ENCODE measurements at regions not wholly inside any gene's neighbourhood (a gene's known extent, or its start where the extent isn't known, plus 50 kb on each side); places are given as distances from the start of the nearest gene placed in this dataset.
"Not testable (repeated sequence)": the region's sequence is repeated elsewhere in the genome, so short reads cannot be mapped to it uniquely, and the experiment has no call there.

DNA sequence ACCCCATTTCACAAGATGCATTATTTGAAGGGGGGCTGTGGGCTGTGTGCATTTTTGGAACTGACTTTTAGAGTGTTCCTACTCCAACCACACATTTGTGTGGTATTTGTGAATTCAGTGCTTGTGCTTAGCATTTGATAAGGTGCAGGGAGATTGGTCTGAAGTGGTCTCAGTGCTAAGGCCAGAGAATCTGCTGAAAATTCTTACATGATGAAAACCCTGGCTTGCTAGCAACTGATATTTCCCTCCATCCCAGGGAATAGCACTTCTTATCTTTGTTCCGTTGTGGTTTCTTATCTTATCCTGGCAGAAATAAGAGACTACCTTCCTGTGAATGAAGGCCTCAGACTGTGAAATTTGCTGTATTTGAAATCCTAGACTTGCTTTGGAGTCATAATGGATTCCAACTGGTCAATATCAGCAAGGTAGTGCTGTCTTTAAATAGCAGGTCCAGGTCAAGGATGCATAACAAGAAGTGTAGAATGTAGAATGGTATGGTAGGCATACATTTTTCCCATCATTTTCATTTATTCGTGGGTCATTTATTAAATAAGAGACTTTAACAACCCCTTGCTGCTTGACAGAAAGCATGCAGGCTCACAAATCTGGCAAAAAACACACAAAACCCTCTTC, 986.9 kb downstream of the REEP3 start:
- DNase-seq = no peak

DNA sequence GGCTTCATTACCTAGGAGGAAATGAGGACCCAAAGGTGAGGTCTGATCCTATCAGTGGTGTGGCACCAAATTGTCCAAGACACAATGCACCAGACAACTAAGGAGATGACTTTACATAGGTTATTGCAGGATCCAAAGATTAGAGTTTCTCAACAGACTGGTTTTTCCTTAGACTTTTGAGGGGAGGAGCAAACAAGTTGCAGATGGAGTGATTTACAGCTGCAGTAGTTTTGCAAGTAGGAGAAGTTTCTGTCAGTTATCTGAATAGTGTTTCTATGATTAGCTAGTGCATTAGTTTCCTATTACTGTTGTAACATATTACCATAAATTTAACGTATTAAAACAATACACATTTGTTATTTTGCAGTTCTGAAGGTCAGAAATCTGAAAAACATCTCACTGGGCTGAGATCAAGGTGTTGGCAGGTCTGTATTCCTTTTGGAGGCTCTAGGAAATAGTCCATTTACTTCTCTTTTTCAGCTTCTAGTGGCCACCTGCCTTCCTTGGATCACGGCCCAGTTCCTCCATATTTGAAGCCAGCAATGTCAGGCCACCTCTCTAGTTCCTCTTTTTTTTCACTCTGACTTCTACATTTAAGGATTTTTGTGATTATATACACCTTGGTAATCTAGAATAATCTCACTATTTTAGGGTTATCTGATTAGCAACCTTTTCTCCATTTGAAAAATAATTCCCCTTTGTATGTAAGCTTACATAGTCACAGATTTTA, 994.9 kb downstream of the REEP3 start:
- DNase-seq = no peak

DNA sequence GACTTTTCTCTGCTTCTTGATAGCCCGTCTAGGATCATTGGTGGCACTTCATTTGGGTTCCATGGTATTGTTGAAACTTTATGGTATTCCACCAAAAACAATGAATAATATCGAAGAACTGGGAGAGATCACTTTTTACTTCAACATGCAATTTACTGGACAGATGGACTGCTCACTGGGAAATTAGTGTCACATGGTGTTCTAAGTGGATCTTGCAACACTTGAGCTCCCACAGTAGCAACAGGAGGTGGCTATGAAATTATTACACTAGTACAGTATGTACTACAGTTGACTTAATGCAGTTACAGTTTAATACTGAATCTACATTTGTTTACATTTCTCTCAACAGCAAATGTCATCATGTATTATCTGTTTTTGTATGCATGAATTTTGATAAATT, 997.3 kb downstream of the REEP3 start:
- DNase-seq = no peak

DNA sequence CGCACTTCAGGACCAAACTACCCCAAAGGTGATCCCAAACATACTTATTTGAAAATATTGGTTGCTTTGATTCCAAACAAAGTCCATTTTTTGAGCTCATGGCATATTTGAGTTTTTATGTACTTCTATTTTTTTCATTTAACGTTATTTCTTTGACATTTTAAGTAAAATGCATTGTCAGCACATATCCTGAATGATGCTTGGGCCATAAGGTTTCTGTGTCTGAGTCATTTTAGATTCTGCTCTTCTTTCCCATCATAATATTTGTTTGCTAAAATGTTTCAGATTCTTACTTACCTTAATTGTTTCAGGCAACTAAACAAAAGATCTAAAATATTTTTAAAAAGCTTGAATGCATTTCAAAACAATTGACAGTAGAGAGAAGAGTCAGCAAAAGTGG, 998.2 kb downstream of the REEP3 start:
- DNase-seq = no peak

DNA sequence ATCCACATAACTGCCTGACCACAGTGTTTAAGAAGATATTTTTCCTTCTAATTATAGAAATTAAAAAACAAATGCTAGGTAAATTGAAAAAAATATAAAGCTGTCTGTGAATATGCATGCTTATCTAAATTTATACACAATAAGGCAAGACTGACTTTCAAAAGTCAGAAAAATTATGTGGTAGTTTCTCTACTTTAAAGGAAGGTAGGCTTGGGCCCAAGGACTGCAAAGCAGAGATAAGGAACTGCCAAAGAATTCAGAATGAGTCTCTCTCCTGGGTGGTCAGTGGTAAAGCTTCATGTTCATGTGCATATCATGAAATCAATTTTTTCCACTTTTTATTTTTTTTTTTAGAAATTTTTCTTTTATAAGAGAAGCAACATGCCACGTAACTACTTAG, 998.6 kb downstream of the REEP3 start:
- no peak for DNase-seq

DNA sequence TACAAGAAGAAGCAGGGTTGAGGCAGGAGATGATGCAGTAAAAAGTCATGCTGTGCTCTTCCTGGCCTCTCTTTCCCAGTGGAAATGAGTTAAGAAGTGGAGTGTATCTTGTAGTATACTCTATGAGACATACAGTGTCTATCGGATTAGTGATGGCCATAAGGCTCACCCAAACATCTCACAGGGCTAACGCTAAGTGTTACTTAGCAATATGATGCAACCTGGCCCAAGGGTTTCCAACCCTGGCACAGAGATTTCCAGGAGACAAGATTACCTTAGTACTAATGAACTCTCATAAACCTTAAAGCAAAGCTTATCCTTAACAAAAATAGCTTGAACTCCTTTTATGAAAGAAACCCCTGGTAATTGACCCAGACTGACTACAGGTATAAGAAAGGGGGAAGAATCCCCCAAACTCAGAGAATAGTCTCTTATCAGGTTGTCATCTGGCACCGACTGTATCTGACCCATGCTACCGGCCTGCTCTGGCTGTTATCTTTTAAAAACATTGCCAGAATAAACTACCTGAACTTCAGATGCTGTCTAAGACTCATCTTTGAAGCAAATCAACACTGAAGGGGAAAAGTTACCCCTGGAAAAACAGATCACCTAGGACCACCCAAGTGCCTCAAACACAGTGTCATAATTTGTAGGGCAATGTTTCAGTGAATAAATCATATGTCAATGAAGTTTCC, 1002.0 kb downstream of the REEP3 start:
- no peak for DNase-seq

DNA sequence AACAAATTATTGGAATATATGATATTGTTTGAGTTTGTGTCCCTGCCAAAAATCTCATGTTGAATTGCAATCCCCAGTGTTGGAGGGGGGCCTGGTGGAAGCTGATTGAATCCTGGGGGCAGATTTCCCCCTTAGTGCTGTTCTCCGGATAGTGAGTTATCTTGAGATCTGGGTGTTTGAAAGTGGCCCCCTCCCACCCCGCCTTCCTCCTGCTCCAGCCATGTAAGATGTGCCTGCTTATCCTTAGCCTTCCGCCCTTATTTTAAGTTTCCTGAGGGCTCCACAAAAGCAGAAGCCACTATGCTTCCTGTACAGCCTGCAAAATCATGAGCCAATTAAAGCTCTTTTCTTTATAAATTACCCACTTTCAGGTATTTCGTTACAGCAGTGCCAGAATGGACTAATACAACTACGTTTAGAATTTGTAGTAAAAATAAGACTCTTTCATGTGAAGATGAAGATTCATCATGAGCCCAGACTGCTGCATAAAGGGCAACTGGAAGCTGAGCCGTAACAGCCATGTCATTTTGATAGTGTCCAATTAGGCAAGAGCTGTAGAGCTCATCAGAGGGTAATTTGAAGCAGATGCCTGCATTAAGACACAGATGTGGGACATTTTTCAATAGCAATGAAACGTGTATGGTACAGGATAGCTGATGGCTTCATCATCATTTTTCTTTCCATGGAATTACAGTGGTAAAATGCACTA, 1007.2 kb downstream of the REEP3 start:
- no peak for DNase-seq

DNA sequence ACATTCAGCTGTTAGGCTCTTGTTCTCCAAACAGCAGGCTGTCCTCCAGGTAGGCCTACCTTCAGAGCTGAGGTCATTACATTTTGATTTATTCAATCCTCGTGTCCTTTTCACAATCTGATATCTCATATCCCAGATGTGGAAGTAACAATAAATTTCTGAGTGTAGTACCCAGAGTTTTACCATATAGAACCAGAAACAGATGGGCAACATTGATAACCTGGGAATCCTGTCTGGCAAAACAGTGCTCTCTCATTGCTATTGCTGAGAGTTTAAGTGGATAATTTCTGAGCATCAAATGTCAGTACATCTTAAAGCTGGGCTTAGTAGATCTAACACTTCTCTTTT, 1007.8 kb downstream of the REEP3 start:
- no peak for DNase-seq

DNA sequence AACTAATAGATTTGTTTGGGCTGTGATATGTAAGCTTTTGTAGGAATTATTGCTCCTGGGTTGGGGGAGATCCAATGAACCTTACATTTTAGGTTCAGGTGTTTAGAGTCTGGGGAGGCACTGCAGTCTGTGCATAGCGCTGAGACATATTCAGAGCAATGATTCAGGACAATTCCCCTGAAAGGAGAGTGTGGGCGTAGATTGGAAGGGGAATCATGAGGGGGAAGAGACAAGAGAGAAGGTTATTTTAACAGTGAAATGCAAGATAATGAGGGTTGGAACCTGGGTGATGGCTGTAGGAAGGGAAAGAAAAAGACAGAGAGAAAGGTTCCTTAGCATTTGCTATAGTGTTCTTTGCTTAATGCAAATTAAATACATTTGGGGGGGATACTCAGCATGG, 1013.4 kb downstream of the REEP3 start:
- no peak for DNase-seq

DNA sequence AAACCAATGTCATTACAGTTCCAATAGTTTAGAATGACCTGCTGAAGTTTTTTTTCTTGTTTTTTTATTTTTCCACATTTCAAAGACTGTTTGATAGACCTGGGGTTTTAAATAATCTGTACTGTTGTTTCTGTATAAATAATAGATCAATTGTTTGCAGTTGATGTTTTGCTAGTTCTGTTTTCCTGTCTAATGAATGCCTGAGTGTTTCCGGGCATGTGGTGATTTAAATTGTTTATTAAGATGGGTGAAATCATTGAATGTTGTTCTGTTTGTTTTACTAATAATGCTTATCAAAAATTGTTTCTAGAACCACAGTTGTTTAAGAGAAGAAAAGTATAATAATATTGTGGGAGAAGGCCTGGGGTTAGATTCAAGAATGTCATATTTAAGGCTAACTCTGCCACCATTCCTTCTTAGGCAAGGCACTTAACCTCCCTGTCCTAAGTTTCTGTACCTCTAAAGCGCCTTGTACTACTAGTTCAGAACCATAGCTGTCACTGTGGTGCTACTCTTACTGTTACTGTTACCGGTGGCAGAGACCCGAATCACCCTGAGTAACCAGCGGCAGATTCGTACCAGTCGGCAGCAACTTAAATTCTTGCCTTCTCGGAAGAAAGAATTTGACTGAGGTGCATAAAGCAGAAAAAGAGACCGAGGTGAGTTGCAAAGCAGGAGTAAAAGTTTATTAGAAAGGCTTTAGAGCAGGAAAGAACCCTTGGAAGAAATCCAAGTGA, 1014.1 kb downstream of the REEP3 start:
- DNase-seq = no peak

DNA sequence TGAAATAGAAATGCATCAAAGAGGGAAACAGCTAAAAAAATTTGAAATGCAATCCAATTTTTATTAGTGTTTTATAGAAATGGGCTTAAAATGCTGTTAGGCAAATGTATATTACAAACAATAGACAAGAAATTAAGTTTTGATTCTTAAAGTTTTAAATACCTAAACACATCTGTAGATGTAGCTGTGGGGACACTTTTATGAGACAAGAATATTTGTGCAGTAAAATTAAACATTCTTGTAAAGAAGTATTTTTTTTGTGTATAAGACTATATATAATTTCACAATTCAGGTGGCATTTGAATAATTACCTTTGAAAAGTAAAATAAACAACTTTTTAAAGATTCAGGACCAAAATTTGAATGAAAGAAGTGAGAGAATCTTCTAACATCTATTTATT, 1015.9 kb downstream of the REEP3 start:
- no peak for DNase-seq

DNA sequence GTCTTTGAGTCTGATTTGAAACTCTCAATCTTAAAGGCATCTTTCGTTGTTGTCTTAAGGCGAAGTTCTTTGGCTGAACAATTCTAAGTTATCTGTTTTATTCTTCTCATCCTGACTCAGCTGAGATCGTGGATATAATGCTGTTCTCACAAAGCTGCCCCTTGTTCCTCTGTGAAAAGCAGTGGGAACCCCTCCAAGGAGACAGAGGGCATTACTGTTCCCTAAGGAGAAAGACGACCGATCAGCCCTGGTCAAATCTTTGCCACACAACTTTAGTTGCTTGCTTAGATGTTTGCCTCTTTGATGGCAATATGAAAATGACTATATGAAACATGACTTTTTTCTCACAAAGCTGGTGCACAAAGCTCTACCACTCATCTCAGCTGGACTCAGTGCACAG, 1016.7 kb downstream of the REEP3 start:
- no peak for DNase-seq

DNA sequence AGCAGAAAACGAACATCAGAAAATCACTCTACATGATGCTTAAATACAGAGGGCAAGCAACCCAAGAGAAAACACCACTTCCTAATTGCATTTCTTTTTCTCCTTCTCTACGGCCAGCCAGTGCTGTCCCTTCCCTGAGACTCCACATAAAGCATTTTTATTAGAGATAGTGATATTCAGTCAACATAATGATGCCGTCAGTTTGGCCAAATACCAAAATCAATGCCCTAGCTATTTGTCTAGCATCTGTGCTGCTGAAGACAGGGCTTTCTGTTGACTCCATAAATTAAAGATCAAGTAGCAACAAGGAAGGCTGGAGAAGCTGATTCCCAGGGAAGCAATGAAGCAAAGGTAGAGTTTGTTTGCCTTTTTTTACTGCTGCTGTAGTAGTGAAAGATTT, 1024.9 kb downstream of the REEP3 start:
- DNase-seq = no peak

DNA sequence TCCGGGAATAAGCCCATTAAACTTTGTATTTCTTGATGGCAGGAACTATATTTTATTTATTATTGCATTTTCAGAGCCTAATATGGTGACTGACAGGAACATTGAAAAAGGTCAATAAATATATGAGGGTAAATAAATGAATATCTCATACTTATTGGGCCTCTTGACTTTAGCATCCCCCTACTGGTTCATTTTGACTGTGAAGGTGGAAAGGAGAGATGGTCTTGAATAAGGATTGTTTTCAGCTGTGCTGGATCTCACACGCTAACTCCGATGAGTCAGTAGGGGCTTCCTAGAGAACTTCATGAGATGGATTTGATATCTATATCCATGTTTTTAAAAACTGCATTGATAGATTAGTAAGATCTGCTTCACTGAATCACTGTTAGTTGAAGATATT, 1026.0 kb downstream of the REEP3 start:
- DNase-seq = no peak

DNA sequence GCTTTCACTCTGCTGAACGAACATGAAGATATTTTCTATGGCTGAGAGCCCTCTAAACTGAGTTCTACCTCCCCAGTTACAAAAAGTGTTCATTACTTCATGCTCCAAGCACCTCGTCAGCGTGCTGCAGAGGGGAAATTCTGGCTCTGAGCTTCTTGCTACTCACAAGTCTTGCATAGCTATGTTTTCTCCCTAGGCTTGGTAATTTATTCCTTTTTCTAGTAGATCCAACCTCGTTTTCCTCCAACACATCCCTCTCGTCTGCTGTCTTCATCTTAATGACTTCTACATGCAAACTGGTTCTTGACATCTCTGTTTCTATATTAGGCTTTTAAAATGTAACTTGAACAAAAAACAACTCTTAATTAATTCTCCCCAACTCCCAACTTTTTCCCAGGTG, 1034.5 kb downstream of the REEP3 start:
- DNase-seq = no peak

DNA sequence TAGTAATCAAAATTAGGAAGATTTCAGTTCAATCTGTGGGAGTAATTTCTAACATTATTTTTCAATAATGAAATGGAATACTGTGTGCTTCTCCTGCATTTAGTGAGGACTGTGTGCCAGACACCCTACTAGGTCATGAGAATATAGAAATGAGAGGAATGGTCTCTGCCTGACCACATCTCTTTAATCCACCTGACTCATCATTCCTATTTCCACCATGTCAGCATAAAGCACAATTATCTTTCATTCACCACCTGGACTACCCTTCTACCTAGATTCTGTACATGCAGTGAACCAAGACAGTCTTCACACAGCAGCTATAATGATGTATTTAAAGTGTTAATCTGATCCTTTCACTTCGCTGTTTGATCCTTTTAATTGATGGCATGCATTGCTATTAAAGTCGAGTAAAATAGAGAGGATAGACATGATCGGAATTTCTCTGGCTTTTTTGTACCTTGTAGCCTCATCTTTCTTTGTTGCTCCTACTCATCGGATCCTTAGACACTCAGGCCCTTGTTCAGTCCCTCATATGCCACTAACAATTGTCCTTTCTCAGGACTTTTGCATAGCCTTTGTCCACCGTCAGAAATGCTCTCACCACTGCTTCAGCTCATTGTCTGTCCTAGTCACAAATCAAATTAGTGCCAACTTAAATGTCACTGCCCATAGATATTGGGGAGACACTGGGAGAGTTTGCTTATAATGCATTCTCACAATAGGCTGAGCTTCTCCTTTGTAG, 1037.1 kb downstream of the REEP3 start:
- no peak for DNase-seq

DNA sequence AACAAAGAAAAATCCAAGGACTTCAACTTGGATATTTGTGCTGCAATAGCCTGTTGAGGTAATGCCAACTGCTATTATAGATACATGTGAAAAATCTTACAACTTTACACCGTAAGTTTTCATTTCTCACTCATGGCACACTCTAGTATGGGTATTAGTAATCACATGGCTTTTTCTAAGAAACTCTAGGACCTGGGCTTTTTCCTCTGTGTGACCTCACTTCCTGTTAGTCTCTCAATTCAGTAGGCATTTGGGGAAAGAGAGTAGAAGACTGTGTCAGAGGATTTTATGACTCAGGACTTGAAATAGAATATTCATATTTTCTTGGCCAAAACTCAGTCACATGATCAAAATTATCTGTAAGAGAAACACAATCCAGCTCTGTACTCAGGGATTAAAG, 1049.9 kb downstream of the REEP3 start:
- DNase-seq = no peak

DNA sequence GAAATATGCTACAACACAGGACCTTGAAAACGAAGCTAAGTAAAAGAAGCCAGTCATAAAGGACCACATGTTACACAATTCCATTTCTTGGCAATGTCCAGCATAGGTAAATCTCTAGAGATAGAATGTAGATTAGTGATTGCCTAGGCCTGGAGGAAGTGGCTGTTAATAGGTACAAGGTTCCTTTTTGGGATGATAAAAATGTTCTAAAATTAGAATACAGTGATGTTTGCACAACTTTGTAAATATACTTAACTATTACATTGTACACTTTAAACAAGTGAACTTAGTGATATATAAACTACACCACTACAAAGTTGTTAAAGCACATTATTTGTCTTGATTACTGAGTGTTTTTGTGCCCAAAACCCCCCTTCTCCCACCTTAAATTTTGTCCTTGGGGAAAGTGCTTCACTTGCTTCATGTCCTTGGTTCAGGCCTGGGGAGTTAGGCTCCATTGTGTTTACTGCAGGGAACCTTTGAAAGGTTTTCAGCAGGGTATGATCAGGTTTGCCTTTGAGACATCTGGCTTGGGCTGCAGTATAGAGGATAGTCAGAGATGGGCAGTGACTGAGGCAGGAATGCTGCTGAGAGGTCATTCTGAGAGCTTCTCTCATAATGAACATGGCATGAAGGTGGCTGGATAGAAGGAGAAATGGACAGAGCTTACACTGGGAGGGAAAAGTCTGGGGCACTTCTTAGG, 1052.6 kb downstream of the REEP3 start:
- DNase-seq = no peak

DNA sequence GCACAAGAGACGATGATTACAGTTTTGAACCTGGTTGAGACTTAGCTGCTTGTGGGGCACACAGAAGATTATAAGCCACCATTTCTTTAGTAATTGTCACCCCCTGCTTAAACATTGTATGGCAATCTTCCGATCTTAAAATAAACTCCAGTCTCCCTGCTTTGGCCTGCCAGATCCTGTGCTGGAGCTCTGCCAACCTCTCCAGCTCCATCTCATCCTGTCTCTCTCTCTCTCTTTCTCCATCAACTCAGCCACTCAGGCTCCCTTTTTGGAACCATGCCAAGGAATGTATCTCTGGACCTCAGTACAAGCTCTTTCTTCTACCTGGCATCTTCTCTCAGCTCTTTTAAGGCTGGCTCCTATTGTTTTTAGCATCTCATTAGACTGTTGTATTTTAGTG, 1053.2 kb downstream of the REEP3 start:
- DNase-seq = no peak

DNA sequence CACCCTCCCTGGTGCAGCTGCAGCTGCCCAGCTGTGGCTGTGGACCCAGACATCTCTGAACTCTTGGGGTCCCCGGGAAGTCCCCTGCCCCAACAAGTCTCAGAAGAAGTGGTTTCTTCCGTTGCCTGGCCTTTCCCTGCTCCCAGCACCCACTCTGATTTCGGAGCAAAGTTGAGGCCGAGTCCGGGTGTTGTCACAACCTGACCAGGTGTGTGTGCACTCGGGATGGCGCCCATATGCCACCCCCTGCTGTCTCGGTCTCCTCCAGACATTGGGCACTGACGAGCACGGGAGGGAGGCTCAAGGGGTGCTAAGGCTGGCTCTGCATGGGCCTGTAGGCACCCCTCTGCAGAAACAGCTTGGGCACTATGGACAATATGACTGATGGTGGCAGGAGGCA, 1055.3 kb downstream of the REEP3 start:
- no peak for DNase-seq

DNA sequence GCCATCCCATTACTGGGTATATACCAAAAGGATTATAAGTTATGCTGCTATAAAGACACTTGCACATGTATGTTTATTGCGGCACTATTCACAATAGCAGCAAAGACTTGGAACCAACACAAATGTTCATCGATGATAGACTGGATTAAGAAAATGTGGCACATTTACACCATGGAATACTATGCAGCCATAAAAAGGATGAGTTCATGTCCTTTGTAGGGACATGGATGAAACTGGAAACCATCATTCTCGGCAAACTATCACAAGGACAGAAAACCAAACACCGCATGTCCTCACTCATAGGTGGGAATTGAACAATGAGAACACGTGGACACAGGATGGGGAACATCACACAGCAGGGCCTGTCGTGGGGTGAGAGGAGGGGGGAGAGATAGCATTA, 1057.6 kb downstream of the REEP3 start:
- DNase-seq = not testable (repeated sequence)

Measured in right kidney (tissue), 1 donor.